ENCODE measurements at regions not wholly inside any gene's neighbourhood (a gene's known extent, or its start where the extent isn't known, plus 50 kb on each side); places are given as distances from the start of the nearest gene placed in this dataset.

DNA sequence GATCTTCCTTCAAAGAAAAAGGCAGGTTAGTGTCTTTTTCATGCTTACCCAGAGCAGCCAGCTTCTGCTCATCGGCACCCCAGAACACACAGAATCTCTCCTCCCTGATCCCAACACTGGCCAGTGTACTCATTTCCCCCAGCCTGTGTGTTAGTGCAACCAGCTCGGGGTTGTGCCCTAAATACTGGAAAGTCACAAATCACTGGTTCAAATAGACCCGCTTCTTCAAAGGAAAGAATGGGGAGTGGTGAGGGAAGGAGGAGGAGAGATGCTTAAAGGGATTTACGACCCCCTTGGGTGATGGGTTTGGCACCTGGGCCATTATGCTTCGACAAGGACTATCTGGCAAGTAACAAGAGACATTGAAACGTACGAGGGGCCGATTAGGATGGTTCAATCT lies 114.0 kb downstream of the FOXB1 start:
- TF ChIP-seq, protein P1, sequence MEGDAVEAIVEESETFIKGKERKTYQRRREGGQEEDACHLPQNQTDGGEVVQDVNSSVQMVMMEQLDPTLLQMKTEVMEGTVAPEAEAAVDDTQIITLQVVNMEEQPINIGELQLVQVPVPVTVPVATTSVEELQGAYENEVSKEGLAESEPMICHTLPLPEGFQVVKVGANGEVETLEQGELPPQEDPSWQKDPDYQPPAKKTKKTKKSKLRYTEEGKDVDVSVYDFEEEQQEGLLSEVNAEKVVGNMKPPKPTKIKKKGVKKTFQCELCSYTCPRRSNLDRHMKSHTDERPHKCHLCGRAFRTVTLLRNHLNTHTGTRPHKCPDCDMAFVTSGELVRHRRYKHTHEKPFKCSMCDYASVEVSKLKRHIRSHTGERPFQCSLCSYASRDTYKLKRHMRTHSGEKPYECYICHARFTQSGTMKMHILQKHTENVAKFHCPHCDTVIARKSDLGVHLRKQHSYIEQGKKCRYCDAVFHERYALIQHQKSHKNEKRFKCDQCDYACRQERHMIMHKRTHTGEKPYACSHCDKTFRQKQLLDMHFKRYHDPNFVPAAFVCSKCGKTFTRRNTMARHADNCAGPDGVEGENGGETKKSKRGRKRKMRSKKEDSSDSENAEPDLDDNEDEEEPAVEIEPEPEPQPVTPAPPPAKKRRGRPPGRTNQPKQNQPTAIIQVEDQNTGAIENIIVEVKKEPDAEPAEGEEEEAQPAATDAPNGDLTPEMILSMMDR (IDR thresholded peaks at IDR 0.05), result no peak
- no peak for TF ChIP-seq ZFX (IDR thresholded peaks at IDR 0.05; ENCODE audit: borderline replicate concordance)
- H3K27ac ChIP-seq, result no peak overlapping the region

GRCh38 chr15:60118626-60119025 lies 114.5 kb downstream of the FOXB1 start:
- TF ChIP-seq, protein P1 (IDR thresholded peaks at IDR 0.05), result no peak
- no peak for TF ChIP-seq ZFX (IDR thresholded peaks at IDR 0.05; ENCODE audit: borderline replicate concordance)
- H3K27ac ChIP-seq, result no peak overlapping the region

- TF ChIP-seq ZFX (IDR thresholded peaks at IDR 0.05; ENCODE audit: borderline replicate concordance), result no peak
- TF ChIP-seq, protein P1 (IDR thresholded peaks at IDR 0.05), result no peak
- H3K27ac ChIP-seq, result no peak overlapping the region
Measured at GRCh38 chr15:60119101-60119500, 115.0 kb downstream of the FOXB1 start.

GRCh38 chr15:60120100-60120499 lies 116.0 kb downstream of the FOXB1 start:
- H3K27ac ChIP-seq, result no peak overlapping the region

DNA sequence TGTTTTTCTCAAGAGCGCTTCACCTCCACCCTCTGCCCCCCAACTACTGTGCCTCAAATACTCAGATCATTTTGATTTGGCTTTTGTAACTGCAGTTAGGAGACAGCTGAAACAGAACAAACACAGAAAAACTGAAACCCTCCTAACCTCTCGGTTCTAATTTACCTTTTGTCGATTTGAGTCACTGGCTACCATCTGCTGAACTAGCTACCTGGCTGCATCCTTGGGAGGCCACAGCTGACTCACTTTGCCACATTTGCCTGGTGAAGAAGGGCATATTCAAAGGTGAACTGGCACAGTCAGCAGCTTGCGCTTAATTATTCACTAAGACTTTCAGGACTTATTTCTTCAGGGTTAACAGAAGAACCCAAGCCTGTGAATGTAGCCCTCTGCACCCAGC lies 117.7 kb downstream of the FOXB1 start:
- TF ChIP-seq, protein P1 (IDR thresholded peaks at IDR 0.05), result no peak
- TF ChIP-seq ZFX (IDR thresholded peaks at IDR 0.05; ENCODE audit: borderline replicate concordance), result no peak
- no peak overlapping the region for H3K27ac ChIP-seq

More at GRCh38 chr15:60120100-60120499, 116.0 kb downstream of the FOXB1 start:
- TF ChIP-seq, protein P1 (IDR thresholded peaks at IDR 0.05), result no peak
- no peak for TF ChIP-seq ZFX (IDR thresholded peaks at IDR 0.05; ENCODE audit: borderline replicate concordance)

GRCh38 chr15:60122691-60123090 lies 118.6 kb downstream of the FOXB1 start:
- no peak overlapping the region for H3K27ac ChIP-seq
- TF ChIP-seq, protein P1 (IDR thresholded peaks at IDR 0.05), result no peak
- no peak for TF ChIP-seq ZFX (IDR thresholded peaks at IDR 0.05; ENCODE audit: borderline replicate concordance)

- no peak overlapping the region for H3K27ac ChIP-seq
- no peak for TF ChIP-seq ZFX (IDR thresholded peaks at IDR 0.05; ENCODE audit: borderline replicate concordance)
- TF ChIP-seq, protein P1 (IDR thresholded peaks at IDR 0.05), result no peak
Measured at GRCh38 chr15:60124460-60125070, 120.5 kb downstream of the FOXB1 start.
